ENCODE measurements at regions not wholly inside any gene's neighbourhood (a gene's known extent, or its start where the extent isn't known, plus 50 kb on each side); places are given as distances from the start of the nearest gene placed in this dataset.

GRCh38 chr4:58957711-58958110 is 1847.5 kb upstream of the IGFBP7 start:
- H3K9me3 Mint-ChIP-seq (ENCODE audit: low read depth, unreplicated experiment) = peaks cover 3% of the 10 kb centered on the region
- TF ChIP-seq, protein P1, sequence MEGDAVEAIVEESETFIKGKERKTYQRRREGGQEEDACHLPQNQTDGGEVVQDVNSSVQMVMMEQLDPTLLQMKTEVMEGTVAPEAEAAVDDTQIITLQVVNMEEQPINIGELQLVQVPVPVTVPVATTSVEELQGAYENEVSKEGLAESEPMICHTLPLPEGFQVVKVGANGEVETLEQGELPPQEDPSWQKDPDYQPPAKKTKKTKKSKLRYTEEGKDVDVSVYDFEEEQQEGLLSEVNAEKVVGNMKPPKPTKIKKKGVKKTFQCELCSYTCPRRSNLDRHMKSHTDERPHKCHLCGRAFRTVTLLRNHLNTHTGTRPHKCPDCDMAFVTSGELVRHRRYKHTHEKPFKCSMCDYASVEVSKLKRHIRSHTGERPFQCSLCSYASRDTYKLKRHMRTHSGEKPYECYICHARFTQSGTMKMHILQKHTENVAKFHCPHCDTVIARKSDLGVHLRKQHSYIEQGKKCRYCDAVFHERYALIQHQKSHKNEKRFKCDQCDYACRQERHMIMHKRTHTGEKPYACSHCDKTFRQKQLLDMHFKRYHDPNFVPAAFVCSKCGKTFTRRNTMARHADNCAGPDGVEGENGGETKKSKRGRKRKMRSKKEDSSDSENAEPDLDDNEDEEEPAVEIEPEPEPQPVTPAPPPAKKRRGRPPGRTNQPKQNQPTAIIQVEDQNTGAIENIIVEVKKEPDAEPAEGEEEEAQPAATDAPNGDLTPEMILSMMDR (IDR thresholded peaks at IDR 0.05; ENCODE audit: unreplicated experiment) = no peak
- H3K27me3 Mint-ChIP-seq (ENCODE audit: unreplicated experiment) = no peaks in the 10 kb centered on the region
- BruUV-seq (replicated peaks) = no TSS peak
- H3K4me1 Mint-ChIP-seq (ENCODE audit: low read depth, unreplicated experiment) = no peaks in the 10 kb centered on the region
- H3K27ac Mint-ChIP-seq (ENCODE audit: unreplicated experiment) = no peak overlapping the region
- H3K36me3 Mint-ChIP-seq (ENCODE audit: insufficient read depth, unreplicated experiment) = no peaks in the 10 kb centered on the region
- H3K4me3 Mint-ChIP-seq (ENCODE audit: low read depth, unreplicated experiment) = no peak overlapping the region
- CTCF ChIA-PET = no interaction called here
- no peak for DNase-seq
- intact Hi-C loops (cut with micrococcal nuclease; ENCODE audit: unreplicated experiment) = no loop called here

DNA sequence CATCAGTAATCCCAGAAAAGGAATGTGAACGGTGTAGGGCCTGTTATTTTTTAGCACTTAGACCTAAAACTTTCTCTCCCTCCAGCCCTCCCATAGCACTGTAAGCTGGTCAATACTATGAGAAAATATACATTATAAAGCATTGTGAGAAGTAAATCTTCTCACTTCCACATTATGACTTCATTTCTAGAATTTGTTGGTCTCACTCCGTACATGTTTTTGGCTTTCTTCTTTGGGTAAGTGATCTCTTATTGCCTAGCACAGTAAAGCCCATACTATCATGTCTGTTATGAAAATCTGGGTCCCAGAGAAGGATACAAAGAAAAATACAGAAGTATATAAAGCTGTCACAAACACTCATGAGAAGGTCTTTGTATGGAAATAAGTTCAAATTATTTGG is 1851.1 kb upstream of the IGFBP7 start:
- peaks cover 3% of the 10 kb centered on the region for H3K9me3 Mint-ChIP-seq (ENCODE audit: low read depth, unreplicated experiment)
- TF ChIP-seq, protein P1 (IDR thresholded peaks at IDR 0.05; ENCODE audit: unreplicated experiment) = no peak
- H3K27ac Mint-ChIP-seq (ENCODE audit: unreplicated experiment) = no peak overlapping the region
- CTCF ChIA-PET = no interaction called here
- DNase-seq = no peak
- no peak overlapping the region for H3K4me3 Mint-ChIP-seq (ENCODE audit: low read depth, unreplicated experiment)
- BruUV-seq (replicated peaks) = no TSS peak
- H3K36me3 Mint-ChIP-seq (ENCODE audit: insufficient read depth, unreplicated experiment) = no peaks in the 10 kb centered on the region
- H3K4me1 Mint-ChIP-seq (ENCODE audit: low read depth, unreplicated experiment) = no peaks in the 10 kb centered on the region
- intact Hi-C loops (cut with micrococcal nuclease; ENCODE audit: unreplicated experiment) = no loop called here
- H3K27me3 Mint-ChIP-seq (ENCODE audit: unreplicated experiment) = no peaks in the 10 kb centered on the region

DNA sequence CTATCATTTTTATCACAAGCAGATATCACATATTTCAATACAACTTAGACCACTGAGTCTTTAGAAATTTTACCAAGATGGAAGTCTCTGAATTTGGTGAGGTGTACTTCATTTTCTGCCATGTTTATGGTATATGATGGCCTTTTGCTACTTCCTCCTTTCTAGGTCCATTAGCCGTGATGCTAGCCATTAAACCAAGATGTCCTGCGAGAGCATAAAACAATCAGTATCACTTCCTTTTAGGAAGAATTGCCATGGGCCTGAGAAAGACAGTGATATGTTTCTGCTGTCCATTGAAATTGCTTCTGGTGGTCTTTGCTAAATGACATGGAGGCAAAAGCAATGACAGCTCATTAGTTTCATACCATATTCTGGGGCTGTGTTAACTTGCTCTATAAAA is 1851.7 kb upstream of the IGFBP7 start:
- no peaks in the 10 kb centered on the region for H3K4me1 Mint-ChIP-seq (ENCODE audit: low read depth, unreplicated experiment)
- TF ChIP-seq, protein P1 (IDR thresholded peaks at IDR 0.05; ENCODE audit: unreplicated experiment) = no peak
- peaks cover 3% of the 10 kb centered on the region for H3K9me3 Mint-ChIP-seq (ENCODE audit: low read depth, unreplicated experiment)
- CTCF ChIA-PET = no interaction called here
- intact Hi-C loops (cut with micrococcal nuclease; ENCODE audit: unreplicated experiment) = no loop called here
- no peaks in the 10 kb centered on the region for H3K27me3 Mint-ChIP-seq (ENCODE audit: unreplicated experiment)
- no peak for DNase-seq
- H3K4me3 Mint-ChIP-seq (ENCODE audit: low read depth, unreplicated experiment) = no peak overlapping the region
- no TSS peak for BruUV-seq (replicated peaks)
- H3K27ac Mint-ChIP-seq (ENCODE audit: unreplicated experiment) = no peak overlapping the region
- H3K36me3 Mint-ChIP-seq (ENCODE audit: insufficient read depth, unreplicated experiment) = no peaks in the 10 kb centered on the region

DNA sequence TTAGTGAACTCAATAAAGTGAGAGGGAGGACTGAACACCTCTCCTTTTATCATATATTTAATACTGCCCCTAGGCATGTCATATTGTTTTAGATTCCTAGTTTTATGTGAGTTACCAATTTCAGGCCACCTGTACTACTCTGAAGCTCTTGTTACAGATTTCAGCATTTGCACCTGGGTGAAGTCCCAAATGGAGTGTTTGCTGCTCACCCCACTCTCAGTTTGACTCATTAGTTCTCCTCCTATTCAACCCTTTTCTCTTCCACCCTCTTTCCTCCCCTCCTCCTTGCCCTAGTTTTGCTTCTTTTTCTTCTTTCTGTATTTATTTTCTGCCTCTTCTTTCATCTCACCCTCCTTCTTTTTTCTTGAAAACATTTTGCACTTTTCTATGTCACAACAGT is 1852.2 kb upstream of the IGFBP7 start:
- DNase-seq = no peak
- no TSS peak for BruUV-seq (replicated peaks)
- no peak overlapping the region for H3K4me3 Mint-ChIP-seq (ENCODE audit: low read depth, unreplicated experiment)
- peaks cover 3% of the 10 kb centered on the region for H3K9me3 Mint-ChIP-seq (ENCODE audit: low read depth, unreplicated experiment)
- CTCF ChIA-PET = no interaction called here
- no peaks in the 10 kb centered on the region for H3K4me1 Mint-ChIP-seq (ENCODE audit: low read depth, unreplicated experiment)
- intact Hi-C loops (cut with micrococcal nuclease; ENCODE audit: unreplicated experiment) = no loop called here
- H3K36me3 Mint-ChIP-seq (ENCODE audit: insufficient read depth, unreplicated experiment) = no peaks in the 10 kb centered on the region
- no peak overlapping the region for H3K27ac Mint-ChIP-seq (ENCODE audit: unreplicated experiment)
- TF ChIP-seq, protein P1 (IDR thresholded peaks at IDR 0.05; ENCODE audit: unreplicated experiment) = no peak
- H3K27me3 Mint-ChIP-seq (ENCODE audit: unreplicated experiment) = no peaks in the 10 kb centered on the region

GRCh38 chr4:58981828-58982227 is 1871.6 kb upstream of the IGFBP7 start:
- no peak for DNase-seq
- TF ChIP-seq, protein P1 (IDR thresholded peaks at IDR 0.05; ENCODE audit: unreplicated experiment) = no peak
- H3K36me3 Mint-ChIP-seq (ENCODE audit: insufficient read depth, unreplicated experiment) = no peaks in the 10 kb centered on the region
- no peak overlapping the region for H3K27ac Mint-ChIP-seq (ENCODE audit: unreplicated experiment)
- peaks cover 5% of the 10 kb centered on the region for H3K9me3 Mint-ChIP-seq (ENCODE audit: low read depth, unreplicated experiment)
- no peak overlapping the region for H3K4me3 Mint-ChIP-seq (ENCODE audit: low read depth, unreplicated experiment)
- CTCF ChIA-PET = no interaction called here
- BruUV-seq (replicated peaks) = no TSS peak
- H3K4me1 Mint-ChIP-seq (ENCODE audit: low read depth, unreplicated experiment) = no peaks in the 10 kb centered on the region
- H3K27me3 Mint-ChIP-seq (ENCODE audit: unreplicated experiment) = no peaks in the 10 kb centered on the region
- intact Hi-C loops (cut with micrococcal nuclease; ENCODE audit: unreplicated experiment) = no loop called here

Data from Calu3 (cell line).